Smooth muscle cell (in vitro differentiated cells): ENCODE measurements at regions not wholly inside any gene's neighbourhood (a gene's known extent, or its start where the extent isn't known, plus 50 kb on each side); places are given as distances from the start of the nearest gene placed in this dataset.

Experiments
- DNase-seq: peaks from one replicate; lab custom pipeline; 2025; ENCODE audit not compliant: unreplicated experiment; lab: John Stamatoyannopoulos, UW
- H2AFZ ChIP-seq: fragments of 200-600 bp; sonication (generic); 2 replicates; pipeline ENCODE4 v1.6.0; 2016; ENCODE audit warnings: antibody characterized with exemption, low read depth, mild to moderate bottlenecking
- H3F3A ChIP-seq: fragments of 200-600 bp; sonication (generic); 2 replicates; pipeline ENCODE4 v1.6.0; 2017; ENCODE audit warnings: antibody characterized with exemption, low read depth
- H3K27ac ChIP-seq: fragments of 200-600 bp; sonication (generic); 2 replicates; pipeline ENCODE4 v1.5.1; 2016; ENCODE audit warnings: low read depth, mild to moderate bottlenecking
- H3K27me3 ChIP-seq: fragments of 200-600 bp; sonication (generic); 2 replicates; pipeline ENCODE4 v1.6.1; 2016; ENCODE audit warnings: low read depth, mild to moderate bottlenecking
- H3K36me3 ChIP-seq: fragments of 200-600 bp; sonication (generic); 2 replicates; pipeline ENCODE4 v1.5.1; 2016; ENCODE audit warnings: low read depth
- H3K4me1 ChIP-seq: fragments of 200-600 bp; sonication (generic); 2 replicates; pipeline ENCODE4 v1.5.1; 2016; ENCODE audit warnings: low read depth
- H3K4me2 ChIP-seq: fragments of 200-600 bp; sonication (generic); 2 replicates; pipeline ENCODE4 v1.6.0; 2016; ENCODE audit warnings: mild to moderate bottlenecking
- H3K4me3 ChIP-seq: fragments of 200-600 bp; sonication (generic); 2 replicates; pipeline ENCODE4 v1.5.1; 2016; ENCODE audit warnings: mild to moderate bottlenecking
- H3K79me2 ChIP-seq: fragments of 200-600 bp; sonication (generic); 2 replicates; pipeline ENCODE4 v1.6.0; 2016; ENCODE audit warnings: low read depth, mild to moderate bottlenecking
- H3K9ac ChIP-seq: fragments of 200-600 bp; sonication (generic); 2 replicates; pipeline ENCODE4 v1.6.0; 2016; ENCODE audit warnings: low read depth
- H3K9me3 ChIP-seq: fragments of 200-600 bp; sonication (generic); replicated peaks from 2 replicates; pipeline ENCODE4 v1.5.1; 2016; ENCODE audit warnings: low read depth
- H4K20me1 ChIP-seq: fragments of 200-600 bp; sonication (generic); 2 replicates; pipeline ENCODE4 v1.6.0; 2016; ENCODE audit warnings: low read depth
- CTCF ChIP-seq: fragments of 200-600 bp; sonication (generic); IDR thresholded peaks from 2 replicates; pipeline ENCODE4 v1.5.1; 2017; ENCODE audit warnings: borderline replicate concordance, mild to moderate bottlenecking, antibody characterized with exemption; ENCODE audit not compliant: insufficient read depth, poor library complexity, severe bottlenecking
- WGBS: methylation state at CpG from one replicate; pipeline ENCODE4 v1.1.7; 2016; ENCODE audit warnings: low lambda C conversion rate; 5-methylcytosine and 5-hydroxymethylcytosine counted together

- H4K20me1 ChIP-seq: no peaks in the 10 kb centered on the region
- H3K79me2 ChIP-seq: no peaks in the 10 kb centered on the region
- H3K4me1 ChIP-seq: no peaks in the 10 kb centered on the region
- no peak overlapping the region for H3K27ac ChIP-seq
- H3F3A ChIP-seq: no peaks in the 10 kb centered on the region
- TF ChIP-seq CTCF: no peak
- no peak overlapping the region for H3K4me3 ChIP-seq
- H3K4me2 ChIP-seq: no peak overlapping the region
- no peak overlapping the region for H3K9ac ChIP-seq
- H3K36me3 ChIP-seq: no peaks in the 10 kb centered on the region
- H3K27me3 ChIP-seq: no peaks in the 10 kb centered on the region
- DNase-seq: no peak
- WGBS: 56% methylated on average over 1 of the region's 1 CpG
- no peak overlapping the region for H2AFZ ChIP-seq
- H3K9me3 ChIP-seq: no peaks in the 10 kb centered on the region
Measured at GRCh38 chr10:56874950-56875349, 513.9 kb upstream of the ZWINT start.

GRCh38 chr10:56871160-56871668 lies 510.2 kb upstream of the ZWINT start:
- DNase-seq: no peak
- Histone ChIP-seq H3K27me3 (no peaks in the 10 kb centered on the region), H3K27ac (no peak overlapping the region), H3K36me3 (no peaks in the 10 kb centered on the region), H3K4me2 (no peak overlapping the region), H3K4me3 (no peak overlapping the region), H2AFZ (no peak overlapping the region), H3K9me3 (no peaks in the 10 kb centered on the region), H3K4me1 (no peaks in the 10 kb centered on the region), H3K79me2 (no peaks in the 10 kb centered on the region), H3F3A (no peaks in the 10 kb centered on the region), H4K20me1 (no peaks in the 10 kb centered on the region), H3K9ac (no peak overlapping the region)
- TF ChIP-seq CTCF: no peak

- no peaks in the 10 kb centered on the region for H3K27me3 ChIP-seq
- no peak overlapping the region for H3K27ac ChIP-seq
- no peak overlapping the region for H2AFZ ChIP-seq
- H3K79me2 ChIP-seq: no peaks in the 10 kb centered on the region
- no peaks in the 10 kb centered on the region for H3K36me3 ChIP-seq
- H3K4me3 ChIP-seq: no peak overlapping the region
- no peak for DNase-seq
- TF ChIP-seq CTCF: no peak
- H4K20me1 ChIP-seq: no peaks in the 10 kb centered on the region
- 55% methylated on average over 3 of the region's 3 CpGs for WGBS
- no peak overlapping the region for H3K4me2 ChIP-seq
- no peaks in the 10 kb centered on the region for H3F3A ChIP-seq
- H3K9me3 ChIP-seq: no peaks in the 10 kb centered on the region
- no peak overlapping the region for H3K9ac ChIP-seq
- no peaks in the 10 kb centered on the region for H3K4me1 ChIP-seq
Measured at GRCh38 chr10:56867236-56867635, 506.2 kb upstream of the ZWINT start.

GRCh38 chr10:56856569-56856968 lies 495.5 kb upstream of the ZWINT start:
- 78% methylated on average over 2 of the region's 2 CpGs for WGBS
- H3K27me3 ChIP-seq: no peaks in the 10 kb centered on the region

More at GRCh38 chr10:56856569-56856968, 495.5 kb upstream of the ZWINT start:
- Histone ChIP-seq H3K36me3 (no peaks in the 10 kb centered on the region), H4K20me1 (no peaks in the 10 kb centered on the region), H3K9ac (no peak overlapping the region), H3K9me3 (no peaks in the 10 kb centered on the region), H2AFZ (no peak overlapping the region), H3K4me3 (no peak overlapping the region), H3K4me2 (no peak overlapping the region), H3K79me2 (no peaks in the 10 kb centered on the region), H3K27ac (no peak overlapping the region), H3K4me1 (no peaks in the 10 kb centered on the region), H3F3A (no peaks in the 10 kb centered on the region)
- TF ChIP-seq CTCF: no peak
- no peak for DNase-seq
